ENCODE measurements at regions not wholly inside any gene's neighbourhood (a gene's known extent, or its start where the extent isn't known, plus 50 kb on each side); places are given as distances from the start of the nearest gene placed in this dataset.

DNA sequence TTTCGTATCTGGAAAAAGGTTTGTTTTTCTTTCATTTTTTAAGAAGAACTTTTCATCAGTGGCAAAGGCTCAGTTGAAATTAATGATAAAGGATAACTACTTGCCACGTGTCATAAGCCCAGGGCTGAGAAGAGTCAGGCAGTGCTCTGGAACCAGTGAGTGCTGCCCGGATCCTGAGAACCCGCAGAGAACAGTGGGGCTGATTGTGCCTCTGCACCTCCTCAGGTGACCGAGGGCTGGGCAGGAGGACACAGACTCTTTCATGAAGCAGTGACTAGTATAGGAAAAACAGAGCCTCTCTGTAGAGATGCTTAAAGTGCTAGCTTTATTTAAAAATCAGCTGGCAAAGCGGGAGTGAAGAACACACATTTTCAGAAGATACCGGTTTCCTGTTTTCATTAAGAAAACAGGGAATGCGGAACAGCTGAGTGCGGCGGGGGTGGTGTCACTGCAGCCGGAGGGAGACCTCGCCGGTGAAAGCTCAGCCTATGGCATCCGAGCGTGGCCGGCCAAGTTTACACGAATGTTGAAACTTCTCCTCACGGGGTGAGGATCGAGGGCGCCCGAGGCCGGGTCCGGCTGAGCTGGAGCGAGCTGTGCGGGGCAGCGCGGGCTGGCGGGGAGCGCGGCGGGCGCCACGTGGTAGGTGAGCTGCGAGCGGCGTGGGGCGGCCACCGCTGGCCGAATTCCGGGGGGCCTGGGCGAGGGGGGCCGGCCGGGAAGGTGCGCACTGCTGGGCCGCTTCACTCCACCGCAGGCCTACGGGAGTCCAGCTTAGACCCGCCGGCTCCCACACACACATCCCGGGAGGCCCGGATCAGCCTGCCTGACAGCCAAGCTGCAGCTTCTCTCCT lies 134.7 kb upstream of the DMRT1 start:
- TF ChIP-seq EZH2phosphoT487 (IDR thresholded peaks at IDR 0.05; ENCODE audit: low read depth): no peak
- TF ChIP-seq, protein P1, sequence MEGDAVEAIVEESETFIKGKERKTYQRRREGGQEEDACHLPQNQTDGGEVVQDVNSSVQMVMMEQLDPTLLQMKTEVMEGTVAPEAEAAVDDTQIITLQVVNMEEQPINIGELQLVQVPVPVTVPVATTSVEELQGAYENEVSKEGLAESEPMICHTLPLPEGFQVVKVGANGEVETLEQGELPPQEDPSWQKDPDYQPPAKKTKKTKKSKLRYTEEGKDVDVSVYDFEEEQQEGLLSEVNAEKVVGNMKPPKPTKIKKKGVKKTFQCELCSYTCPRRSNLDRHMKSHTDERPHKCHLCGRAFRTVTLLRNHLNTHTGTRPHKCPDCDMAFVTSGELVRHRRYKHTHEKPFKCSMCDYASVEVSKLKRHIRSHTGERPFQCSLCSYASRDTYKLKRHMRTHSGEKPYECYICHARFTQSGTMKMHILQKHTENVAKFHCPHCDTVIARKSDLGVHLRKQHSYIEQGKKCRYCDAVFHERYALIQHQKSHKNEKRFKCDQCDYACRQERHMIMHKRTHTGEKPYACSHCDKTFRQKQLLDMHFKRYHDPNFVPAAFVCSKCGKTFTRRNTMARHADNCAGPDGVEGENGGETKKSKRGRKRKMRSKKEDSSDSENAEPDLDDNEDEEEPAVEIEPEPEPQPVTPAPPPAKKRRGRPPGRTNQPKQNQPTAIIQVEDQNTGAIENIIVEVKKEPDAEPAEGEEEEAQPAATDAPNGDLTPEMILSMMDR (IDR thresholded peaks at IDR 0.05; ENCODE audit: low read depth, low read length): no peak

Measured in OCI-LY3 (cell line).